ENCODE measurements at regions not wholly inside any gene's neighbourhood (a gene's known extent, or its start where the extent isn't known, plus 50 kb on each side); places are given as distances from the start of the nearest gene placed in this dataset.
A peak's percentile ranks its signal among the peaks of the same experiment; 100 is the strongest.

DNA sequence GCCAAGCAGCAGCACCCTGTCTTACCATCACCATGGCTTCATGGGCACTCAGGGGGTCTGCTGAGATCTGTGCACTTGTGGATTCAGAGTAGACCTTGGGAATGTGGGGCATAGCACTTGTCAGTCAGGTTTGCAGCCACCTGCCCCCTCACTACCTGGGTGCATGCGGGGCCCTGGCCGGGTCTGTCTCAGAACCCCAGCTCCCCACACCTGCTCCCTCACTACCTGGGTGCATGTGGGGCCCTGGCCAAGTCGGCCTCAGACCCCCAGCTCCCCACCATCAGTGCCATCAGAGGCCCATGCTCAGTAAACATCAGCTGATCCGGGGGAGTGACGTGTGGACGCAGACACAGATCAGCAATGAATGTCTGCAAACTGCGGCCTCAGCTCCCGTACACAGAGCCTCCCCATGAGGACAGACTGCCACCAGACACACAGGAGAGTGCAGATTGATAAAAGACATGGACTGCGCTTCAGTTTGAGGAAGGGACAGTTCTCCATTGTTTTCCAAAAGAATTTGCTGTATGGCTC is 205.1 kb downstream of the GLI2 start:
- no peak for DNase-seq

DNA sequence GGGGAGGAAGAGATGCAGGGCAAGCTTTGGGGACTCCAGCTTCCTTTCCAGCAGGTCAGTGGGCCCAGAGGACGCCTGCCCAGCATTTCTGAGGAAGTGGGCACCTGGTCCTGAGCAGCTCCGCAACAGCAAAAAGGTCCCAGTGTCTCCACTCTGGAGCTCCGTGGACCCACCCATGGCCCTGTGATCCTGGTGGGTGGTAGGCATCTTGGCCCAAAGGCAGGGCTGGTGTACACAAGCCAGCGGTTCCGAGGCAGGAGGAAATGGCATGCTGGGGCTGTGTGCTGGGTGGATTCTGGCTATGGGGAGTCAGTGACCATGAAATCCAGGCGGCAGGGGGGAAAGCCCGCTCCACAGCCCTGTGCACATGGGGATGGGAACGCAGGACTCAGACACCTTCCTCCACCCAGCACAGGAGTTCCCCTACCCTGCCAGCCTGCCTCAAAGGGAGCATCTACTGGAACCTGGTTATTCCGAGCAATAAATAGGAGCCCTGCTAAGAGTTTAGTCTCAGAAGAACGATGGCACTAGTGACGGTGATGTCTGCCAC is 206.0 kb downstream of the GLI2 start:
- no peak for DNase-seq

DNA sequence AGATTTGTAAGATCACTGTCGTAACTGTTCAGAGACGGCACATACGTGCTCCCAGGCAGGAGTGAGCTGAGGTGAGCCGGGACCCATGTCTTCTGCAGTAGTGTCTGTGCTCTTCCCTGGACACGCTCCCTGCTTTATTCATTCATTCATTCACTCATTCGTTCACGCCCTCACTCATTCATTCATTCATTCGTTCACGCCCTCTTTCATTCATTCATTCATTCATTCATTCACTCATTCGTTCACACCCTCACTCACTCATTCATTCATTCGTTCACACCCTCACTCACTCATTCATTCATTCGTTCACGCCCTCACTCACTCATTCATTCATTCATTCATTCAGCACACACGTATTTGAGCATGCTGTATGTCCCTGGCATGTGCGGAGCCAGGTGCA is 207.0 kb downstream of the GLI2 start:
- DNase-seq: no peak

DNA sequence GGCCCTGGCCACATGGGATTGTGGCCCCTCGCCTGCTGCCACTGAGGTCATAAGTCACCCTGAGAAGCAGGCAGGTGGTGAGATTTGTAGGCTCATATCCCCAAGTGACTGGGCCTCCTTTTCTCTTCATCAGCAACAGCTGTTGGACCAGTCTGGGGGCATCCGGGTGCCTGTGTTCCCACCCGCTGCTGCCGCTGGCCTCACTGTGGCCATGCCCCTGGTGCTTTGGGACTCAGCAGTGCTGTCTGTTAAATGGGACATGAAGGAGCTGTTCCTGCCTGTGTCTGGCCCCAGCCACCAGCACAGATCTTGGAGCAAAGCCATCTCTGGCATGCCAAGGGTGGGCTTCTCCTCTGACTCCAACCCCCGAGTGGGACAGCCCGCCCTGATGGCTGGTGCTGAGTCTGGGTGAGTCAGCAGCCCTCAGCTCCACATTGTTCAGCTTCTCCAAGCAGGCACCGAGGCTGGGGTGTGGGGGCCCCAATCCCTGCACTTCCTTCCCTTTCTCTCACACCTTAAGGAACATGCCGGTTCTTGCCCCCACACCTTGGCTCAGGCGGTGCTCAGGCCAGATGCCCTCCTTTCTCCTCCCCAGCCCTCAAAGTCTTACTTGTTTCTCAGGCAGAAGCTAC is 207.9 kb downstream of the GLI2 start:
- no peak for DNase-seq

DNA sequence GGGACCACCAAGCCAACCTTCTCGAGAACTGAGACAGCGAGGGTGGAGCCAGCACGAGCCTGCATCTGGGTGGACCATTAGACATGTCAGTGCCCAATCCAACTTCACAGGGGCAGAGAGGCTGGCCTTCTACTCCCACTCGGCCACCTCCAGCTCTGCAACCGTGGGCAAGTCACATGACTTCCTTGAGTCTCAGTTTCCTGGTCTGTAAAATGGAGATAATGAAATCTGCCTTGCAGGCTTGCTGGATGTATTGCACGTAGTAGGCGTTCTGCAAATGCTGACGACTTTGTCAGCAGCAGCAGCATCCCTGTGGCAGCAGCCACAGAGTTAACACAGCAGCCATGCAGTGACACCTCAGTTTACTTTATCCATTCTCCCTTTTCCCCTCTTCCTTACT is 208.9 kb downstream of the GLI2 start:
- DNase-seq: no peak

DNA sequence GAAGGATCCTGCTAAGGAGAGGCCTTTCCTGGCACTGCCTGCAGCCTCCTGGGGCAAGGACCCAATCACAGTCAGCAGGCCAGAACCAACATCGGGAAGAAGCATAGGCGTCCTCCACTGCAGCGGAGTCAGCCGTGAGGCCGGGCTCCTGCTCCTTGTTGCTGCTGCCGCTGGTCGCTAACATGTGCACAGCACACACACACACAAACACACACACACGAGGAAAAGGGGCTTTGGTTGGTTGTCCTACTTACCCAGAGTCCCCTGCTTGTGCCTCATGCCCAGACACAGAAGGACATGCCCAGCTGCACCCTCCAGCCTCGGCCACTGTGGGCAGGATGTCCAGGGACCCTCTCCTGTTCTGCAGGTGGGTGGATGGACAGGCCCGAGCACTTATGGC is 209.4 kb downstream of the GLI2 start:
- DNase-seq: no peak

DNA sequence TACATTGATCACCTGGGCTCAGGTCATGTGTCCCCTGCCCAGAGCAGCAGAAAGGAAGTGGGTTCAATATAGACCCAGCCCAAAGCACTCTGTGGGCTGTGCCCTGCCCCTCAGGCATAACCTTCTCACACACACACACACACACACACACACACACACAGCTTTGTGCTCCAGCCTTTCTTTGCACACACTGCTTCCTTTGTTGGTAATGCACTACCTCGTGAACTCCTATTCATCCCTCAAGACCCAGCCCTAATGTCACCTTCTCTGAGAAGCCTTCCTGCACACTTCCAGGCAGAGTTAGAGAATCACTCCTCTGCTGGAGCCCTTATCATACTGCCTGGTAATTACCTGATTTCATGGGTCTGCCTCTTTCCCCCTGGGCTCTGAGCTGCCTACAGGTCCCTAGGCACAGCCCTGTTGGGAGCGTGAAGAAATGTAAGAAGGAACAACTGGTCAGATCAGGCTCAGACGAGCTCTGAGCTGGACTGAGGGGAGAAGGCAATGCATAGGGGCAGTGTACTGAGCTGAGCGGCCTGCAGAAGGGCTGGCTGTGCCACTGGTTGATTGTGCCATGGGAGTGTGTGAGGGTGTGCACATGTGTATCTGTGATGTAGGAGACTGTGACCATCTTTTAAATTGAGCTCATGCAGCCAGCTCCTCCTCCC is 210.3 kb downstream of the GLI2 start:
- no peak for DNase-seq

DNA sequence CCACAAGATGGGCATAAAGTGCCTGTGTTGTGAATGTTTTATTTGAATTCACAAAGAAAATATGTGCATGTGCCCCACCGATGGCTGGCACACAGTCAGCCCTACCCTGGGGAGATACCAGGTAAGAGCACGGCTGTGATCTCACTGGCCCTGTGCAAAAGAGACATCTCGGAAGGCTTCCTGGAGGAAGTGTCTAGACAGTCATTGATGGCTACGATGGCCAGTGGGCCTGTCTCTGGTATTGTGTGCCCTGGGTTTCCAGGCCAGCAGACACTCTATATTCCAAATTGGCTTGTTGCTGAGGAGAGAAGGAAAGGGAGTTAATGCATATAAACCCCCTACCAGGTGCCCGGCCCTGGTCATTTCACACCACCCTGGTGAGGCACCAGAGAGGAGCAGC is 211.7 kb downstream of the GLI2 start:
- no peak for DNase-seq

DNA sequence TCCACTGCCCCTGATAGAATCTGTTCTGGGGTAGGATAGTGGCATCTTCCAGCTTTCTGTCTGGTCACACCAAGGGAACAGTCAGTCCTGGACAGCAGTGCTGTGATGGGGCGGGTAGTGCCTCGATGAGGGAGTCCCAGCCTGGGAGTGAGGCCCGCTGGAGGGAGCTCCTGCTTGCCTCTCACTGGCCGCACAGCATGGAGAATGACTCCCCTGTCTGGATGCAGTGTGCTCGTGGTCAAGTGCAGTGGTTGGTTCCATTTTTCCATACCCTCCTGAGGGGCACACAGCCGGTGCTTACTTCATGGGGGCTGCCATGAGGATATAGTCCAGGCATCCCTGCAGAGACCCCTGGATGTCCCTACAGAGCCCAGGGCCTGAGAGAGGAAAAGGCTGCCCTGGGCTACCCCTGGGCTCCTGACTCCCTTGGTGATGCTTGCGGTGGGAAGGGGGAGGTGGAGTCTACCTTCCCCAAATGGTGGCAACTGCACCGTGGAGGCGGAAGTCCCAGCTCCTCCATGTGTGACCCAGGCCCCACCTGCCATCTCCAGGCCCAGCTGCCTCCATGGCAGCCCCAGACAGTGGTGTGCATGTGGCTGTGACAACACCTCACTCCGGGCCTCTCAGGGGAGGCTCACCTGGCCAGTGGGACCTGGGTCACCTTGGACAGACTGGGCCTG is 212.5 kb downstream of the GLI2 start:
- DNase-seq: no peak

DNA sequence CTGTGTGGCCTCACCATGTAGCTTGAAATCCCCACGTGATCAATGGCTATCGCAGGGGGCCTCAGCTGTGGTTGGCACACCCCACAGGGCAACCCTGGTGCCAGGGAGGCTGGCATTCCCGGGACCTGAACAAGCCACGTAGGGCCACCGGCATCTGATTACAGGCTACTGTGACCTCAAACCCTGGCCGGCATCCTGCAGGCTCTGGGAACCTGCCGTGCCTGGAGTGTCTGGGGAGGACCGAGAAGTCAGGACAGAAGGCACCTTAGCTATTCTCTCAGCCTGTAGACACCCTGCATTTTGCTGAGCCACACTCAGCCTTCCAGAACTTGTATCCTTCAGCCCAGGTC is 213.0 kb downstream of the GLI2 start:
- no peak for DNase-seq

DNA sequence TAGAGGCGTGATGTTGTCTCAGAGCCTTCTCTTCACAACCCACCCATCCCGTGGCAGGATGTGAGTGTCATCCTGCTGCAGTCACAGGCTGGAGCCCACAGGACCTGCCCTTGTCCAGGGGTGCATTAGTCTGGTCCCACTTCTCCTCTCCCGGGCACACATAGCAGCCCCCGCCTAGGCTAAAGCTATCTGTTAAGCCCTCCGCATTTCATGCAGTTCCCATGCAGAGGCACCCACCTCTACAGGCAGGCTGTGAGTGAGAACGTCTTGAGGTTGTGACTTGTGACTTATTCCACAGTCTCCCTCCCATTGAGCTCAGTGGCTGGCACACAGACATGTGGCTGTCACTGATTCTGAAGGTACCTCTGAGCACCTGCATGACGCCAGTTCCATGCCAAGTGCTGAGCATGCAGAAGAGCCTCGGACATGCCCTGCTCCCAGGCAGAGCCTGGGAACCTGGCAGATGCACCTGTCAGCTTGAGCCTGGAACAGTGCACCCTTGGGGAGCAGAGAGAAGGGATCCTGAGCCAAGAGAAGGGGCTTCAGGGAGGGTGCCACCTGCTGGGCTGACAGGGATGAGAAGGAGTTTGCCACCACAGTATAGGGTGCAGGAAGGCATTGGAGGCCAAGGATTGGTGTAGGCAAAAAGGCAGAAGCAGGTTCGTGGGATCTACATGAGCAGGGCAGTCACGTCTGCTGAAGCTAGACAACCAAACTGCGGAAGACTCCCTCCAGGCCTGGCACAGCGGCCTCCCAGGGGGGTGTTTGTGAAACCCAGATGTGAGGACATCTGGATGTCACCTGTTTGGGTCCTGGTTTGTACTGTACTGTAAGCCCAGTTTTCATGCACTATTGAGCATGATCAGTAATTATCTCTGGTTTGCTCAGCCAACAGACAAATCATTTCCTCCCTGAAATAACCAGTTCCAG is 213.6 kb downstream of the GLI2 start:
- DNase-seq: no peak

DNA sequence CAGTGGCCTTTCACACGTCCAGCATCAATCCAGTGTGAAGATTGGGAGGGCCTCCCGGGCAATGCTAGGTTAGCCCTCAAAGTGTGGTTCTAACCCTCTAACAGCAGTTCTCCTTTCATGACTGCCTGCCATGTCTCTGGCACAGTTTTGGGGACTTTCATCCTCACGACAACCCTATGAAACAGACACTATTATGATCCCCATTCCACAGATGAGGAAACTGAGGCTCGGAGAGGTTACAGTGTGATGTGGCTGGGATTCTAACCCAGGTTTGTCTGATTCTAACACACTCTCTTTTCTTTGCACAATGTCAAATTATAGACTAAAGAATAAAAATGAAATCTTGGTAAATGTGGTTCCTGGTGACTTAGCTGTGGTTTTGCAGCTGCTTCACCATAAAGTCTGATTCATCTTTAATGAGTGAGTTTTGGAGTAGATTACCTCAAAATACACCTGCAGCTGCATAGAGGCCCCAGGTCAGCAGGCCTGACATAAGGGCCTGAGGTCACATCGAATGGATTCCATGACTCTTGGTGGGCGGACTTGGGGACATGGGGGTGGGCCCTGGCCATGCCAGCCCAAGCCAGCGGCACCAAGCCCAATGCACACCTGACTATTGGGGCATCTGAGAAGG is 214.4 kb downstream of the GLI2 start:
- DNase-seq: no peak

DNA sequence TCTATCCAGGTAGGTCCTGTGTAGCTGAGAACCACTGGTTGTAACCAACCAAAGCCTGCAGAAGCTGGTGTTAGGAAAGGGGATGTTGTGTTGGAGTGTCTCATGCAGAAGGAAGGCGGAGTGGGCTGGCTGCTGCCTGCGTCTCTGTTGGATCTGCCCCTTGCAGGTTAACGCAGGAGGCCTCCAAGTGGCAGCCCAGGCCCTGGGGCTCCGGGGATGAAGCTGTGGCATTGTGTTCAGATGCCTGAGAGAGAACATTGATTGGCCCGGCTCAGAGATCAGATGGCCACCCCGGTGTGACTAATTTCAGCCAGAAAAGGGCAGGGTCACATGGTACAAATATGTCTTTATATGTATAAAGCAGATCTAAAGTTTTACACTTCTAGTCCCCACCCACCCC is 216.0 kb downstream of the GLI2 start:
- DNase-seq: no peak

DNA sequence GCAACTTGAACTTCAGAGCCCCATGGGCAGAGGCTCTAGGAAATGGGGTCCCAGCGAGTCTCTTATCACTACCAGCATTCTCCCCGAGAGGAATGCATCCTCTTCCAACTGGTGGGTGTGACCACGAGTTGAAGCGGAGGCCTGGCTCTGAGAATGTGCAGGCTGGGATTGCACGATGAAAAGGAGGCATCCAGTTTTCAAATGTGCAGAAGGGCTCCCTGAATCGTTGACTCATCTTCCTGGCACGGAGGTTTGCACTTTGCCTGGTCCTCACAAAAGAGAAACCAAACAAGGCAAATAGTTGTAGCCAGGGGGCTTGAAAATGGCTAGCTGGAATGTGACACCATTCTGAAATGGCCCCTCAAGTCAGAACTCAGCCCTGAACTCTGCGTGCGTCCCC is 216.7 kb downstream of the GLI2 start:
- no peak for DNase-seq

DNA sequence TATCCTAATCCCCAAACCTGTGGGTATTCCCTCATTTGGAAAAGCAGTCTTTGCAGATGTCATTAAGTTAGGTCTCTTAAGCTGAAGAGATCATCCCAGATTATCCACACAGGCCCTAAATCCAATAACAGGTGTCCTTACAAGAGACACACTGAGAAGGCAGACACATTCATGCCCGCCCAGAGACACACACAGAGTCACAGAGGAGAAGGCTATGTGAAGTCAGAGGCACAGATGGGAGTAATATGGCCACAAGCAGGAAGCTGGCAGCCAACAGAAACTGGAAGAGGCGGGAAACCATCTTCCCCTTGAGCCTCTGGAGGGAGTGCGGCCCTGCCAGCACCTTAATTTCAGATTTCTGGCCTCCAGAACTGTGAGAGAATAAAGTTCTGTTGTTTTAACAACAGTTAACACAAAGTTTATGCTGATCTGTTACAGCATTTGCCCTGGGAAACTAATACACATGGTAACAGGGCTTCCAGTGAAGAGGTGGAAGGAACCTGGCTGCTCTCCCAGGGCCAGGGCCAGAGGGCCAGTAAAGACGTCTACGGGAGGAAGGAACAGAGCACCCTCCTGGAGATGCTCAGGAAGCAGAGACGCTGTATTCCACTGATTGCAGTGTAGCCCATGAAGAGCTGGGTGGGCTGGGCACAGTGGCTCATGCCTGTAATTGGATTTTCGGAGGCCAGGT is 217.5 kb downstream of the GLI2 start:
- peak in 1 of 2 experiments; percentile 38 for DNase-seq

DNA sequence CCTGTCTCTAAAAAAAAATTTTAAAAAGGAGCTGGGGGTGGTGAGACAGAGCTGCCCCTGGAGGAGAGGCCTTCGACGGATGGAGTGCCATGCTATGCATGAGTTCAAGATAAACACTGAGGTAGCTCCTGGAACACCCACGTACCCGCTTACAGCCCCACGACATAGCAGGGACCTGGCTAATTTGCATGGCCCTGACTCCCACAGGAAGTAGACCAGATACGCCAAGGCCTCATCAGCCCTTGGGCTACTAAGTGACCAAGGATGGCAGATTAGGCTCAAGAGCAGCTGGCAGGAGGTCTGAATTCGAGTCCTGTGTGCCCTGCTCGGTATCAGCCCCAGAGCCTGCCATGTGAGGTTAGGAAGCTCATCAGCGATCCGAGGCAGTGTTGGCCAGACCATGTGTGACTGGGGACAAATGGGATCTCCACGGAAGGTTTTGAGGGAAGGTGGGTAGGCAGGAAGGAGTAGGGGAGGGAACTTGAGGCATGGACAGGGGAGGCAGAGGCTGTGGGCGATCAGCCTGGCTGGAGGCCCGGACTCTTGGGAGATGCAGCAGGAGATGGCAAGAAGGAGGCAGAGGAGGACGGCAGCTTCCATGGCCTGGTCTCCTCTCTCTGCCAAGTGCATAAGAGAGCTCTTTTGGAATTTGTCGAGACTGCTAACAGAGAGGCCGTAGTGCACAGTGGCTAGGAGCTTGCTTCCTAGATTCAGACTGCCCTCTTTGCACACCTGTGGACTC is 218.3 kb downstream of the GLI2 start:
- no peak for DNase-seq

DNA sequence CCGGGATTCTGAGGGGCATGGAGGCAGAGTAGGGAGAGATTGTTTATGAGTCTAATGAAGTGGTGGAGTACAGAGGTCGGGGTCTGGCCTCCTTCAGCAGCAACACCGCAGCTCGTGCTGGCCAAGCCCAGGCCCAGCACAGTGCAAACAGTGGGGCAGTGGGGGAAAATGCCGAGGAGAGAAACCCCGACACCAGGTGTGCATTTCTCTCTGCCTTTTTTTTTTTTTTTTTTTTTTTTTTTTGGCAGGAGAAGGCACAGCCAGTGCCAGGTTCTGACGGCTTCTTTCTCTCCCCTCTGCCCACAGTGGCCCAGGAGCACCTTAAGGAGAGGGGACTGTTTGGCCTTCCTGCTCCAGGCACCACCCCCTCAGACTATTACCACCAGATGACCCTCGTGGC is 219.3 kb downstream of the GLI2 start:
- DNase-seq: no peak

DNA sequence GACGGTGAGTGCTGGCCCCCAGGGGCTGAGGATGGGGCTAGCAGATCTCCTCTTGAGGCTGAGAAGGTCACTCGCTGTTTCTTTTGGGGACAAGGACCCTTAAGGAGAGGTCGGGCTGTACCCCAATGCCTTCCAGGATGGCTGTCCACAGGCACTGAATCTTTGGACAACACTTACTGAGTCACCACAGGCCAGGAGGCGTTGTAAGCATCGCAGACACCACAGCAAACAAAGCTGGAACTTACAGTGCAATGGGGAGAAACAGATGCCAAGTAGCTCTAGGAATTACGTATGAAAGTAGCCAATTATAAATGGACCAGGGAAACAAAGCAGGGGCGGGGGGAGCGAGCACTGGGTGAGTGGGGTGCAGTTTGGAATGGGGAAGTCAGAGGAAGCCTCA is 219.8 kb downstream of the GLI2 start:
- no peak for DNase-seq

DNA sequence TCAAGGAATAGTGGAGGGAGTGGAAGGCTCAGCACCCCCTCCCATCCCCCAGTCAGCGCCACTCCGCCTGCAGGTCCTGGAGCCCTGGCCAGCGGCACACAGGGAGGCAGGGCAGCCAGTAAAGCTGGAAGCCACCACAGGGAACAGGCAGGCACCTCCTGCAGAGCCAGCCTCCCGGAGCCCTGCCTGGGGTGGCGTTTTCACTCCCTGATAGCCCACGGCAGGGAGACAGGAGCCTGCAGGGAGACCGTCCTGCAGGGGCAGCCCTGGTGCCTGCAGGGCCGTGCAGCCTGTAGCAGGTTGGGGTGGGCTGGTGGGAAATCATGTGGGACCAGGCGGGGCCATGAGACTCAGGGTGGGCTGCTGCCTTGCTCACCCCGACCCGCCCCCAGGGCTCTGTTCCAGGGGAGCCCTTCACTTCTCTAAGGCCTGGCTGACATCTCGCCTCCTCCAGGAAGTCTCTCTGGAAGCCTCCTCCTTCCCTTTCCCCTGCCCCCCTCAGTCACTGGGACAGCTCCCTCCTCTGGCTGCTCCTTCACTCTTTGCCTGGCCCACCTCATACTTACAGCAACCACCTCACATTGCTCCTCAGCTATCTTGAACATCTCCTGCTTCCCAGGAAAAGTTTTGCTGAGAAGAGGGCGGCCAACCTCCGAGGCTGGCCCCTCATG is 221.0 kb downstream of the GLI2 start:
- no peak for DNase-seq

DNA sequence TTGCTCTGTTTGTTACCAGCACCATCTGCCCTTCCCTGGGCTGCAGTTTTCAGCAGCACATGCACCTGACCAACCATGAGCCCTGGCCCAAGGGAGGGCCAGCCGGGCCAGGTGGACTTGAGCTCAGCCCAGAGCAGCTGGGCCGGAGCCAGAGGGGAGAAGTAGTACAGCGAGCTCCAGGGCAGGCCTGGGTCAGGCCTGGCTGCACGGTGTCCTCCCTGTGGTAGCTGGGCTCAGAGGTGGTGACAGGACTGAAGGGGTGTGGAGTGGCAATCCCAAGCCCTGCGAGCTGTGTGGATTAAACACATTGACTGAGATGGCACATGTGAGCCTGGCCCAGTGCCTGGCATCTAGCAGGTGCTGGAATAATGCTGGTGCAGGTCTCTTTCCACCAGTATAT is 222.2 kb downstream of the GLI2 start:
- no peak for DNase-seq

Data from NCI-H446 (cell line).